Heart left ventricle (tissue), 13 donors: ENCODE measurements at regions not wholly inside any gene's neighbourhood (a gene's known extent, or its start where the extent isn't known, plus 50 kb on each side); places are given as distances from the start of the nearest gene placed in this dataset.

Source experiments
- CTCF ChIP-seq, 12 donors: fragments of 200-600 bp; sonication (generic) in 4 of 12; IDR thresholded peaks; one replicate each; pipeline versions ENCODE4 v1.5.0 to v1.8.0; 2018 to 2022; ENCODE audit warnings: antibody characterized with exemption in 12 of 12, mild to moderate bottlenecking in 5 of 12
- POLR2A ChIP-seq, 2 donors: fragments of 450-650 bp; IDR thresholded peaks; one replicate each; pipeline ENCODE4 v1.6.1; 2017; ENCODE audit warnings: antibody characterized with exemption in 2 of 2, mild to moderate bottlenecking in 2 of 2, moderate library complexity in 2 of 2
- donor health status: ischemic (EF 13 %, LVEDD 7.1; RV severe dilation, severe dysfunction).
- donor health status: DM: no; HTN: yes; CAD: no.
- donor health status: DM: no; HTN: no; CAD: no.
- donor health status: ischemic (EF 25% LVEDD 6.9; RV normal size, moderate dysfunction).
- donor health status: ischemic (EF 25% LVEDD 5.7; RV mildly dilated, moderate dysfunction).
- donor health status: ischemic (EF 35%, LVEDD 5.7; RV mildly dilated, moderate dysfunction).
- donor health status: nonischemic (EF 11% LVEDD 7.7; RV severe dilation, severe dysfunction).
- donor health status: DM: yes; HTN: yes; CAD: no.
- donor health status: PGD.
- donor health status: ischemic (EF 29% LVEDD 5.4; RV normal size, mild dysfunction).
- donor health status: nonischemic (EF 23%, LVEDD 6.1; RV moderate dilation, normal function).

GRCh38 chr5:166111021-166111420, 2180.4 kb upstream of the WWC1 start:
- no peak for TF ChIP-seq CTCF (IDR thresholded peaks at IDR 0.05)
- TF ChIP-seq POLR2A (IDR thresholded peaks at IDR 0.05) = no peak
